ENCODE measurements at regions not wholly inside any gene's neighbourhood (a gene's known extent, or its start where the extent isn't known, plus 50 kb on each side); places are given as distances from the start of the nearest gene placed in this dataset.

DNA sequence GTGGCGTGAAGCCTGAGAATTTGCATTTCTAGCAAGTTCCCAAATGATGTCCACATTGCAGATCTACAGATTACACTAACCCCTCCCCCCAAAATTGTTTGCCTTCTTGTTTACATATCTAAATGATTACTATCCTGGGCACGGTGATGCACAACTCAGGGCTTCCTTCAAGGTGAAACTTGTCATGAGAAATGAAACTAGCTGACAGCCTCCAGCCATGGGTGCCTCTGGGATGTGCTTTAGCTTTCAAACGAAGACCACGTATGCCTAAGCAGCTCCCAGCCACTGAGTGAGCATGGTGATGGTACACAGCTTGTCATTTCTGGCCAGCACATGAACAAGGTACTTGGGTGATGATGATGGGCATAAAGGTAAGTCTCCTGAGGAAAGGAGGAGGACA is 464.8 kb upstream of the DDX18 start (continued):
- TF ChIP-seq, protein P1, sequence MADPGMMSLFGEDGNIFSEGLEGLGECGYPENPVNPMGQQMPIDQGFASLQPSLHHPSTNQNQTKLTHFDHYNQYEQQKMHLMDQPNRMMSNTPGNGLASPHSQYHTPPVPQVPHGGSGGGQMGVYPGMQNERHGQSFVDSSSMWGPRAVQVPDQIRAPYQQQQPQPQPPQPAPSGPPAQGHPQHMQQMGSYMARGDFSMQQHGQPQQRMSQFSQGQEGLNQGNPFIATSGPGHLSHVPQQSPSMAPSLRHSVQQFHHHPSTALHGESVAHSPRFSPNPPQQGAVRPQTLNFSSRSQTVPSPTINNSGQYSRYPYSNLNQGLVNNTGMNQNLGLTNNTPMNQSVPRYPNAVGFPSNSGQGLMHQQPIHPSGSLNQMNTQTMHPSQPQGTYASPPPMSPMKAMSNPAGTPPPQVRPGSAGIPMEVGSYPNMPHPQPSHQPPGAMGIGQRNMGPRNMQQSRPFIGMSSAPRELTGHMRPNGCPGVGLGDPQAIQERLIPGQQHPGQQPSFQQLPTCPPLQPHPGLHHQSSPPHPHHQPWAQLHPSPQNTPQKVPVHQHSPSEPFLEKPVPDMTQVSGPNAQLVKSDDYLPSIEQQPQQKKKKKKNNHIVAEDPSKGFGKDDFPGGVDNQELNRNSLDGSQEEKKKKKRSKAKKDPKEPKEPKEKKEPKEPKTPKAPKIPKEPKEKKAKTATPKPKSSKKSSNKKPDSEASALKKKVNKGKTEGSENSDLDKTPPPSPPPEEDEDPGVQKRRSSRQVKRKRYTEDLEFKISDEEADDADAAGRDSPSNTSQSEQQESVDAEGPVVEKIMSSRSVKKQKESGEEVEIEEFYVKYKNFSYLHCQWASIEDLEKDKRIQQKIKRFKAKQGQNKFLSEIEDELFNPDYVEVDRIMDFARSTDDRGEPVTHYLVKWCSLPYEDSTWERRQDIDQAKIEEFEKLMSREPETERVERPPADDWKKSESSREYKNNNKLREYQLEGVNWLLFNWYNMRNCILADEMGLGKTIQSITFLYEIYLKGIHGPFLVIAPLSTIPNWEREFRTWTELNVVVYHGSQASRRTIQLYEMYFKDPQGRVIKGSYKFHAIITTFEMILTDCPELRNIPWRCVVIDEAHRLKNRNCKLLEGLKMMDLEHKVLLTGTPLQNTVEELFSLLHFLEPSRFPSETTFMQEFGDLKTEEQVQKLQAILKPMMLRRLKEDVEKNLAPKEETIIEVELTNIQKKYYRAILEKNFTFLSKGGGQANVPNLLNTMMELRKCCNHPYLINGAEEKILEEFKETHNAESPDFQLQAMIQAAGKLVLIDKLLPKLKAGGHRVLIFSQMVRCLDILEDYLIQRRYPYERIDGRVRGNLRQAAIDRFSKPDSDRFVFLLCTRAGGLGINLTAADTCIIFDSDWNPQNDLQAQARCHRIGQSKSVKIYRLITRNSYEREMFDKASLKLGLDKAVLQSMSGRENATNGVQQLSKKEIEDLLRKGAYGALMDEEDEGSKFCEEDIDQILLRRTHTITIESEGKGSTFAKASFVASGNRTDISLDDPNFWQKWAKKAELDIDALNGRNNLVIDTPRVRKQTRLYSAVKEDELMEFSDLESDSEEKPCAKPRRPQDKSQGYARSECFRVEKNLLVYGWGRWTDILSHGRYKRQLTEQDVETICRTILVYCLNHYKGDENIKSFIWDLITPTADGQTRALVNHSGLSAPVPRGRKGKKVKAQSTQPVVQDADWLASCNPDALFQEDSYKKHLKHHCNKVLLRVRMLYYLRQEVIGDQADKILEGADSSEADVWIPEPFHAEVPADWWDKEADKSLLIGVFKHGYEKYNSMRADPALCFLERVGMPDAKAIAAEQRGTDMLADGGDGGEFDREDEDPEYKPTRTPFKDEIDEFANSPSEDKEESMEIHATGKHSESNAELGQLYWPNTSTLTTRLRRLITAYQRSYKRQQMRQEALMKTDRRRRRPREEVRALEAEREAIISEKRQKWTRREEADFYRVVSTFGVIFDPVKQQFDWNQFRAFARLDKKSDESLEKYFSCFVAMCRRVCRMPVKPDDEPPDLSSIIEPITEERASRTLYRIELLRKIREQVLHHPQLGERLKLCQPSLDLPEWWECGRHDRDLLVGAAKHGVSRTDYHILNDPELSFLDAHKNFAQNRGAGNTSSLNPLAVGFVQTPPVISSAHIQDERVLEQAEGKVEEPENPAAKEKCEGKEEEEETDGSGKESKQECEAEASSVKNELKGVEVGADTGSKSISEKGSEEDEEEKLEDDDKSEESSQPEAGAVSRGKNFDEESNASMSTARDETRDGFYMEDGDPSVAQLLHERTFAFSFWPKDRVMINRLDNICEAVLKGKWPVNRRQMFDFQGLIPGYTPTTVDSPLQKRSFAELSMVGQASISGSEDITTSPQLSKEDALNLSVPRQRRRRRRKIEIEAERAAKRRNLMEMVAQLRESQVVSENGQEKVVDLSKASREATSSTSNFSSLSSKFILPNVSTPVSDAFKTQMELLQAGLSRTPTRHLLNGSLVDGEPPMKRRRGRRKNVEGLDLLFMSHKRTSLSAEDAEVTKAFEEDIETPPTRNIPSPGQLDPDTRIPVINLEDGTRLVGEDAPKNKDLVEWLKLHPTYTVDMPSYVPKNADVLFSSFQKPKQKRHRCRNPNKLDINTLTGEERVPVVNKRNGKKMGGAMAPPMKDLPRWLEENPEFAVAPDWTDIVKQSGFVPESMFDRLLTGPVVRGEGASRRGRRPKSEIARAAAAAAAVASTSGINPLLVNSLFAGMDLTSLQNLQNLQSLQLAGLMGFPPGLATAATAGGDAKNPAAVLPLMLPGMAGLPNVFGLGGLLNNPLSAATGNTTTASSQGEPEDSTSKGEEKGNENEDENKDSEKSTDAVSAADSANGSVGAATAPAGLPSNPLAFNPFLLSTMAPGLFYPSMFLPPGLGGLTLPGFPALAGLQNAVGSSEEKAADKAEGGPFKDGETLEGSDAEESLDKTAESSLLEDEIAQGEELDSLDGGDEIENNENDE (IDR thresholded peaks at IDR 0.05; ENCODE audit: insufficient replicate concordance, low read length), result no peak
- no peak for TF ChIP-seq ASH2L (IDR thresholded peaks at IDR 0.05; ENCODE audit: low read length)
